Fibroblast of skin of abdomen (primary cell): ENCODE measurements at regions not wholly inside any gene's neighbourhood (a gene's known extent, or its start where the extent isn't known, plus 50 kb on each side); places are given as distances from the start of the nearest gene placed in this dataset.

Experiments
- DNase-seq: peaks from one replicate; pipeline ENCODE4 v3.0.0-alpha.2; 2013

GRCh38 chr13:64274481-64275217 lies 2859.0 kb upstream of the PCDH20 start:
- no peak for DNase-seq

- DNase-seq: no peak
Observed at GRCh38 chr13:64273780-64274179, 2858.1 kb upstream of the PCDH20 start.

GRCh38 chr13:64272681-64273080 lies 2857.0 kb upstream of the PCDH20 start:
- no peak for DNase-seq

DNA sequence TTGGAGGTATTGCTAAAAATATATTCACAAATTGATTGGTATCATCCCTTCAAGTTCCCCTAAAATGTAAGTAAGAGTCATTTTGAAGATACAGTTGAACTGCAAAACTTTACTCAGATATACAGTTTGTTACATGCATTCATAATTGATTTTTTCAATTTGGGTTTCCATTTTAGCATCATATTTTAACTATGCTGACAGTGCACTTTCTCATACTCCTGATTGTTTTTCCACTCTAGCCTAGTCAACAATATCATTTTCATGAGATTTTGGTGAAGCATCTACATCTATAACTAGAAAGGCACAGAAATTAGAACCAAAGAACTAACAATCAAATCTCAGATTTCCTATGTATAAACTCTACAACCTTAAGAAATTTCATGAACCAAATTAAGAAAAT lies 2850.4 kb upstream of the PCDH20 start:
- no peak for DNase-seq

GRCh38 chr13:64263285-64263684 lies 2847.6 kb upstream of the PCDH20 start:
- no peak for DNase-seq

DNA sequence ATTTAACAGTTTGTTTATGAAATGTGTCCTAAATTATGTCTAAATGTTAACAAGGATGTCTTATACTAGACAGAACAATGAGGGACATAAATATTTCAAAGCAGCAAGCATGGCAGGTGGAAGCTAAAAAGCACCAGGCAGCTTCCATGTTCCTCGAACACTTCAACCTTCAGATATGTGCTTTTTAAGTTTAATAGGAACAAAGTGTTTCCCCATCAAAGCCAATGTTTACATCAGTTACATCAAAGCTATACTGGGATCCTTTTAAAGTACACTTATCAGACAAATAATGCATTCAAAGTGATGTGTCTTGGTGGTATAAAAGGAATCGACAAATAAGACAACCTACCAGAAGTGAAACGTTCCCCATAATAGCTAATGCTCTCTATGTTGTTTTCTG lies 2841.1 kb upstream of the PCDH20 start:
- DNase-seq: no peak

DNA sequence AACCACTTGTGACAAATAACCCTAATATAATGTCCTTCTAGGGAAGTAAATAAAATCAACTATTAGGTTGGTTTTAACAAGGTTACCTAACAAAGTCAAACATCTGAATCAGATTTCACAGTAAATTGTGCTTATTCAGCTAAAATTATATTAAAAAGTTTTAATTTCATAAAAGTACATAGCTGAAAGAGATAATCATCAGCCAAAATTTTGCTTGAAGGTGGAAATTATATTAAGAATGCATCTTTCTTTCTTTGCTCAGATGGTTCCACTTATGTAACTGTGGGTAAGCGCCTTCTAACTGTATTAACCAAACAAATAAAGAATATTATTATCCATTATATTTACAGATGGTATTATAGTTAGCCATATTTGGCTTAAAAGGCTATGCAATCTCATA lies 2840.3 kb upstream of the PCDH20 start:
- no peak for DNase-seq

DNA sequence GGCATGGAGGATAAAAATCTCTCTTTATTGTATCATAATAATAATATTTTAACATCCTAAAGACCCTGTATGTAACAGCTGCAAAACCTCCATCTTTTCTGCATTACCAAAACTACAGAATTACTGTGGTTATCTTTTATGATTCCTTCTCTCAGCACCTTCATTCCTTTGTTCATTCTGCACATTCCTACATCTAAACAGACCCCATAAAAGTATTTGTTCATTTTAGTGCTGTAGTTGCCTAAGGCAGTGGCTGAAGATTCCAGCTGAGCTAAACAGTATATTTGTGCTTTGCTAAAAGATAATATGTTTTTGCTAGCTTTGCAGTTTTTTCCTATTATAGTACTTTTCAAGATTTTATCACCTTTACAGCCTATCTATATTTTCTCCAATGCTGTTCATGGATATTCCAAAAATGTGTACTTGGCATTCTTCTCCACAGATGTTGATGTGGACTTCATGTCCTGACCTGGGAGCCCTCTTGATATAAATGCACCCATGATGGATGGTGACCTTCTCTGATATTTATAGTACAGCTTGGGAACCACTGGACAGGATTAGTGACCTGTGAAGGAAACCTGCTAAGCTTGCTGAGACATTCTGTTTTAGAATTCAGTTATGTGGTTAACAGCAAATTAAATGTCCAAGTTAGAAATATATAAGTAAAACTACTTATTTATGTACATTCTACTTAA lies 2832.9 kb upstream of the PCDH20 start:
- peak; percentile 67 for DNase-seq

GRCh38 chr13:64239372-64239771 lies 2823.7 kb upstream of the PCDH20 start:
- peak; percentile 83 for DNase-seq

- peak; percentile 86 for DNase-seq
Observed at GRCh38 chr13:64234255-64234654, 2818.6 kb upstream of the PCDH20 start.

DNA sequence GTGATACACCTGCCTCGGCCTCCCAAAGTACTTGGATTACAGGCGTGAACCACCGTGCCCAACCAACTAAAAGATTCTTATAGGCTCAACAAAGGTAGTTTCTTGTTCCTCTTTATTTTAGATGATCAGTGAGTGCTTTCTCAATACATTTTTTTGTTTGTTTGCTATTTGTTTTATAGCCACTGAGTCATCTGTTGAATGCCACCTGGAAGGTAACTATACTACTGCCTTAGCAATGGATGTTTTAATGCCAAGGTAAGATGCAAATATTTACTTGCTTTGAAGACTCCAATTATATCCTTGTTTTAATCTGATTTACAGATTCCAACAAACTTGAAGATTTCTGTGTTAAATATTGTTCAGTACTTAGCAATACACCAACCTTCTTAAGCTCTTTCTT lies 2807.4 kb upstream of the PCDH20 start:
- DNase-seq: no peak

- DNase-seq: no peak
Observed at GRCh38 chr13:64206430-64207225, 2791.0 kb upstream of the PCDH20 start.

DNA sequence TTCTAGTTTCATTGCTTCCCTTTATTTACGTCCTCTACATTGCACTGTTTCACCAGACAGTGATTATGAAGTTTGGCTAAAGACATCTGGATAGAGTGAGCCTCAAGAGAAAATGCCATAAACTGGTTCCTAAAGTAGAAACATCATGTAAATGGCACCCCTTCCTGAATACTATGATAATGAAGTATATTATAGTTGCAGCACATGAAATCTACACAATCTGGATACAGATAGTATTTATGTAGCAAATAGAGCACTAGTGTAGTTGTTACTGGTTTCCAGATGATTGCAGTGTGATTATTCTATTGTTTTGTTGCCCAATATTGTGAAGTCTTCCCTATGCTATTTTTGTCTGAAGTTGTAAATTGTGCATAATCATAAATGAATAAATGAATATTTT lies 2786.9 kb upstream of the PCDH20 start:
- DNase-seq: no peak

- DNase-seq: no peak
Observed at GRCh38 chr13:64197232-64197631, 2781.6 kb upstream of the PCDH20 start.

- no peak for DNase-seq
Observed at GRCh38 chr13:64186503-64187250, 2771.0 kb upstream of the PCDH20 start.

DNA sequence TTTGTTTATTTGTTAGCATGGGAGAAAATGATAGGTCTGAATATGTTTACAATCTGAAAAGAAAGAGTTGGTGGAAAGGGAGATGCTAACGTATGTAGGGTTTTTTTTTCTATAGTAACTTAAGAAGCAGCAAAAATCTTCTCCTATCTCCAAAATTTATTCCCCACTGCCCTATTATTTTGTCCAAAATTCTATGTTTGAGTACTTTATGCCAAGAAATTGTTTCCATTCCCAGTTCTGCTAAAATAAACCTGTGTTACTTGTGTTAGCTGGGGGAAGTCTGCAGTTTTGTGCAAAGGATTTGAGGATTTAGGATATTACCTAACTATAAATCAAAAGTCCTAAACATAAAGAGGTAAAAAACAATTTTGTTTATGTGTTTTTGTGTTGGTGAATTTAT lies 2770.4 kb upstream of the PCDH20 start:
- DNase-seq: no peak

DNA sequence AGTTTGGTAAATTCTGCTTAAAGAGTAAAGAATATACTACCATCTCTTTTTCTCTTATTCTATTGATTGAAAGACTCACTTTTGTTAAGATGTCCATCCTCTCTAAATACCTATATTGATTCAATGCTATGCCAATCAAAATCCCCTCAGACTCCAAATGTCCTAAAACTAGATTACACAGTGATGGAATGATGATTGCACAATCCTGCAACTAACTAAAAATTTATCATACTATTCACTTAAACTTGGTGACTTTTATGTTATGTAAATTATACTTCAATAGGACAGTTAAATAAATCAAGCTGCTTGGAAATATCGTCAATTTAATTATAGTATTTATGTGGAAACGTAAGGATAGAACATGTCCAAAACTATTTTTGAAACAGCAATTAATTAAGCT lies 2765.1 kb upstream of the PCDH20 start:
- DNase-seq: no peak

GRCh38 chr13:64165826-64166225 lies 2750.2 kb upstream of the PCDH20 start:
- DNase-seq: no peak

DNA sequence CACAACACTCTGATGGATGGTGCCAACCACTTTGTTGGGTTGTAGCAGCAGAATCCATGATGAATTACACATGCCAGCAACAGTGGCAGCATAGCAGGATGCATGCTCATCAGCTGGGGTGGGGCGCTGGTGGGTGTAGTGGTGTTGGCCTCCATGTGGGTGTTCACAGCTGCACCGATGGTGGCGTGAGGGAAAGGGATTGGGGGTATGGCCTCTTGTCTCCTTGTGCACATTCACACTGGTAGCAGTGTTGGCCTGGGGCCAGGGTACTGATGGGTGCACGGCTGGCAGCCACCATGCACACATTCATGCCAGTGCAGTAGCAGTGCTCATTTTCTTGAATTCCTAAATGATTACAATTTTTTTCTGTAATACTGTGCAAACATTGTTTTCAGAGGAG lies 2748.8 kb upstream of the PCDH20 start:
- no peak for DNase-seq

- no peak for DNase-seq
Observed at GRCh38 chr13:64160479-64160878, 2744.8 kb upstream of the PCDH20 start.

- DNase-seq: peak; percentile 67
Observed at GRCh38 chr13:64158908-64159307, 2743.3 kb upstream of the PCDH20 start.

DNA sequence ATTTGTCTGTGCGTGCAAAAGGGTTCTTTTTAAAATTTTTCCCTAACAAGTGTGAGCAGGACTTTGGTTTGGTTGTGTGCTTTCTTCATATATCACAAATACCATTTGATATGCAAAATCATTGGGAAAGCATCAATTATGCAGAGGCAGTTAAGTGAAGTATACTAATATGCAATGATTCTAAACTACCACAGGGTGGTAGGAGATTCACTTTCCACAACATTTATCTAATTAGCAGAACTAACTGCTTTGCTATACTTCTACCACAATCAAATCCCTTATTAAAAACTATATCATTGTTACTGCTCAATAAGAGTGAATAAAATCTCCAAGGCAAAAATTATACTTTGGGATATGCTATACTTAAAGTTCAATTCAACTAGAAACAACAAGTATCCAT lies 2738.9 kb upstream of the PCDH20 start:
- peak; percentile 45 for DNase-seq

GRCh38 chr13:64130600-64130999 lies 2715.0 kb upstream of the PCDH20 start:
- DNase-seq: no peak
